ENCODE measurements at regions not wholly inside any gene's neighbourhood (a gene's known extent, or its start where the extent isn't known, plus 50 kb on each side); places are given as distances from the start of the nearest gene placed in this dataset.

GRCh38 chrX:123075947-123076561, 108.0 kb upstream of the GRIA3 start:
- DNase-seq, result no peak
- TF ChIP-seq, protein P1, sequence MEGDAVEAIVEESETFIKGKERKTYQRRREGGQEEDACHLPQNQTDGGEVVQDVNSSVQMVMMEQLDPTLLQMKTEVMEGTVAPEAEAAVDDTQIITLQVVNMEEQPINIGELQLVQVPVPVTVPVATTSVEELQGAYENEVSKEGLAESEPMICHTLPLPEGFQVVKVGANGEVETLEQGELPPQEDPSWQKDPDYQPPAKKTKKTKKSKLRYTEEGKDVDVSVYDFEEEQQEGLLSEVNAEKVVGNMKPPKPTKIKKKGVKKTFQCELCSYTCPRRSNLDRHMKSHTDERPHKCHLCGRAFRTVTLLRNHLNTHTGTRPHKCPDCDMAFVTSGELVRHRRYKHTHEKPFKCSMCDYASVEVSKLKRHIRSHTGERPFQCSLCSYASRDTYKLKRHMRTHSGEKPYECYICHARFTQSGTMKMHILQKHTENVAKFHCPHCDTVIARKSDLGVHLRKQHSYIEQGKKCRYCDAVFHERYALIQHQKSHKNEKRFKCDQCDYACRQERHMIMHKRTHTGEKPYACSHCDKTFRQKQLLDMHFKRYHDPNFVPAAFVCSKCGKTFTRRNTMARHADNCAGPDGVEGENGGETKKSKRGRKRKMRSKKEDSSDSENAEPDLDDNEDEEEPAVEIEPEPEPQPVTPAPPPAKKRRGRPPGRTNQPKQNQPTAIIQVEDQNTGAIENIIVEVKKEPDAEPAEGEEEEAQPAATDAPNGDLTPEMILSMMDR (IDR thresholded peaks at IDR 0.05), result no peak
- TF ChIP-seq POLR2A (IDR thresholded peaks at IDR 0.05), result no peak
- intact Hi-C loops (cut with DNase I), result no loop called here
- Histone ChIP-seq H3K9me3 (no peaks in the 10 kb centered on the region), H3K4me1 (no peaks in the 10 kb centered on the region), H3K4me3 (replicated peaks in 1 of 3) (no peak overlapping the region), H3K36me3 (no peaks in the 10 kb centered on the region), H3K27me3 (no peaks in the 10 kb centered on the region), H3K27ac (no peak overlapping the region)
- 79 to 85% methylated on average over 4 of the region's 4 CpGs for WGBS, 2 donors

DNA sequence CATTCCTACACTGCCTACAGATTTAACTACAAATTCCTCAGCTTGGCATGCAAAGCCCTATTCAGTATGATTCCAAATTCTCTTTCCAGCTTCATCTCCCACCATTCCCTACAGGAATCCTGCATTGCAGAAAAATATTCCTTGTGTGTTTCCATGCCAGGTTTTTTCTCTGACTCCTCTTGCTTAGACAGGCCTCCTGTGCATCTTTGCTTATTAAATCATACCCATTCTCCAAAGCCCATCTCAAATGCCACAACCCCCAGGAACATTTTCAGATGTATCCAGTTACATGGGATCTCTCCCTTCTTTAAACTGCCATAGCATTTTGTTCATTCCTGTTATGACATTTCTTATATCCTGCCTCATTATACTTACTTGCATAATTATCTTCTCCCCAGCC, 106.4 kb upstream of the GRIA3 start:
- intact Hi-C loops (cut with DNase I), result no loop called here
- TF ChIP-seq POLR2A (IDR thresholded peaks at IDR 0.05), result no peak
- TF ChIP-seq, protein P1 (IDR thresholded peaks at IDR 0.05), result no peak
- Histone ChIP-seq H3K27me3 (no peaks in the 10 kb centered on the region), H3K4me1 (no peaks in the 10 kb centered on the region), H3K4me3 (replicated peaks in 1 of 3) (no peak overlapping the region), H3K27ac (no peak overlapping the region), H3K9me3 (no peaks in the 10 kb centered on the region), H3K36me3 (no peaks in the 10 kb centered on the region)
- no peak for DNase-seq

DNA sequence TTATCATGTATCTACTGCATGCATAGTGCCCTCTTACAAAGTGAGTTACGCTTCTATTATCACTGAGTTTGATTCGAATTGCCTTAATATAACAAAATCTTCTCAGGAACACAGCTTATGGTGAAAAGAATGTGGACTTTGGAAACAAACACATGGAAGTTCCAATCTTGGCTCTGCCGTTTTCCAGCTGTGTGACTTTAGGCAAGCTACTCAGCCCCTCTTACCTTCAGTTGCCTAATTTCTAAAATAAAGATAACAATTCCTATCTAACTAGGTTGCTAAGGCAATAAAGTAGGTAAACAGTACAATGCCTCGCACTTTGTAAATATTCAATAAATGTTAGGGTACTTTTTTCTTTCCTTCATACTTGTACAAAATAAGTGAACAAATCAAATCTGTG, 104.0 kb upstream of the GRIA3 start:
- Histone ChIP-seq H3K27me3 (no peaks in the 10 kb centered on the region), H3K4me3 (replicated peaks in 1 of 3) (no peak overlapping the region), H3K4me1 (no peaks in the 10 kb centered on the region), H3K9me3 (no peaks in the 10 kb centered on the region), H3K27ac (no peak overlapping the region), H3K36me3 (no peaks in the 10 kb centered on the region)
- DNase-seq, result no peak
- 71 to 77% methylated on average over 4 of the region's 4 CpGs for WGBS, 2 donors
- TF ChIP-seq, protein P1 (IDR thresholded peaks at IDR 0.05), result no peak
- no peak for TF ChIP-seq POLR2A (IDR thresholded peaks at IDR 0.05)
- intact Hi-C loops (cut with DNase I), result no loop called here

GRCh38 chrX:123081776-123082175, 102.3 kb upstream of the GRIA3 start:
- H3K9me3 ChIP-seq, result no peaks in the 10 kb centered on the region
- intact Hi-C loops (cut with DNase I), result no loop called here
- H3K4me3 ChIP-seq (replicated peaks in 1 of 3), result no peak overlapping the region
- no peaks in the 10 kb centered on the region for H3K4me1 ChIP-seq
- H3K27ac ChIP-seq, result no peak overlapping the region
- no peaks in the 10 kb centered on the region for H3K36me3 ChIP-seq
- H3K27me3 ChIP-seq, result no peaks in the 10 kb centered on the region
- DNase-seq, result no peak
- TF ChIP-seq, protein P1 (IDR thresholded peaks at IDR 0.05), result no peak
- no peak for TF ChIP-seq POLR2A (IDR thresholded peaks at IDR 0.05)

DNA sequence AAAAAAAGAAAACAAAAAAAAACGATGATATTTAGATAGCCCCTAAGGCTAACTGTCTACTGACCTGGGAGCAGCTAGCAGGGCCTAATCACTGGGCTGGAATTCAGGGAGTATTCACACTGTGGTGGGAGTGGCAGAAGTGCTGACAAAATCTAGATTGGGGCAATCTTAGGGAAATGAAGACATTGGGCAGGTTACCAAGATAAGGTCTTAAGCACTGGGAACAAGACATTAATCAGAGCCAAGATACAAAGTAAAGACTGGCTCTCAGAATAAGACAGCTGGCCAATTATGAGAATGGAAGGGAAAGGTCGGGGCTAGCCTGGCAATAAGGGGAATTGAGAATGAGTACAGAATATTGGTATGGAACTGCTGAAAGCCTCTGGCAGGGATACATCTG, 100.2 kb upstream of the GRIA3 start:
- TF ChIP-seq, protein P1 (IDR thresholded peaks at IDR 0.05), result no peak
- no peak for TF ChIP-seq POLR2A (IDR thresholded peaks at IDR 0.05)
- Histone ChIP-seq H3K27me3 (no peaks in the 10 kb centered on the region), H3K27ac (no peak overlapping the region), H3K4me1 (no peaks in the 10 kb centered on the region), H3K9me3 (no peaks in the 10 kb centered on the region), H3K4me3 (replicated peaks in 1 of 3) (no peak overlapping the region), H3K36me3 (no peaks in the 10 kb centered on the region)
- DNase-seq, result no peak
- intact Hi-C loops (cut with DNase I), result no loop called here
- WGBS, 2 donors, result 70 to 73% methylated on average over 2 of the region's 2 CpGs

All from thyroid gland (tissue), 4 donors.